ENCODE measurements at regions not wholly inside any gene's neighbourhood (a gene's known extent, or its start where the extent isn't known, plus 50 kb on each side); places are given as distances from the start of the nearest gene placed in this dataset.

GRCh38 chr2:226327830-226328229, 471.8 kb downstream of the IRS1 start:
- Mint-ChIP-seq H3K36me3 (ENCODE audit: low read depth) (no peaks in the 10 kb centered on the region), H3K27me3 (peaks cover 5% of the 10 kb centered on the region), H3K27ac (no peak overlapping the region), H3K4me1 (no peaks in the 10 kb centered on the region), H3K4me3 (no peak overlapping the region)
- DNase-seq (no peak), ATAC-seq (no peak)
- no peaks in the 10 kb centered on the region for H3K9me3 ChIP-seq (ENCODE audit: control insufficient read depth, low read length, poor library complexity, severe bottlenecking)

- Mint-ChIP-seq H3K36me3 (ENCODE audit: low read depth) (no peaks in the 10 kb centered on the region), H3K4me3 (no peak overlapping the region), H3K27ac (no peak overlapping the region), H3K27me3 (peaks cover 5% of the 10 kb centered on the region), H3K4me1 (no peaks in the 10 kb centered on the region)
- ATAC-seq (no peak), DNase-seq (no peak)
- H3K9me3 ChIP-seq (ENCODE audit: control insufficient read depth, low read length, poor library complexity, severe bottlenecking): no peaks in the 10 kb centered on the region
Measured at GRCh38 chr2:226325526-226325925, 474.1 kb downstream of the IRS1 start.

GRCh38 chr2:226320076-226320948, 479.3 kb downstream of the IRS1 start:
- no peak overlapping the region for H3K27ac Mint-ChIP-seq
- peaks cover 15% of the 10 kb centered on the region for H3K27me3 Mint-ChIP-seq
- no peaks in the 10 kb centered on the region for H3K36me3 Mint-ChIP-seq (ENCODE audit: low read depth)
- DNase-seq (no peak), ATAC-seq (no peak)
- no peaks in the 10 kb centered on the region for H3K4me1 Mint-ChIP-seq
- H3K4me3 Mint-ChIP-seq: no peak overlapping the region
- no peaks in the 10 kb centered on the region for H3K9me3 ChIP-seq (ENCODE audit: control insufficient read depth, low read length, poor library complexity, severe bottlenecking)

GRCh38 chr2:226317970-226318369, 481.6 kb downstream of the IRS1 start:
- Mint-ChIP-seq H3K4me1 (no peaks in the 10 kb centered on the region), H3K4me3 (no peak overlapping the region), H3K27ac (no peak overlapping the region), H3K36me3 (ENCODE audit: low read depth) (no peaks in the 10 kb centered on the region), H3K27me3 (peaks cover 10% of the 10 kb centered on the region)
- ATAC-seq (no peak), DNase-seq (no peak)
- no peaks in the 10 kb centered on the region for H3K9me3 ChIP-seq (ENCODE audit: control insufficient read depth, low read length, poor library complexity, severe bottlenecking)

GRCh38 chr2:226313060-226313459, 486.6 kb downstream of the IRS1 start:
- H3K9me3 ChIP-seq (ENCODE audit: control insufficient read depth, low read length, poor library complexity, severe bottlenecking): no peaks in the 10 kb centered on the region
- DNase-seq: no peak
- no peak overlapping the region for H3K4me3 Mint-ChIP-seq
- no peak for ATAC-seq
- H3K36me3 Mint-ChIP-seq (ENCODE audit: low read depth): no peaks in the 10 kb centered on the region
- no peak overlapping the region for H3K27ac Mint-ChIP-seq
- H3K4me1 Mint-ChIP-seq: no peaks in the 10 kb centered on the region
- peaks cover 28% of the 10 kb centered on the region for H3K27me3 Mint-ChIP-seq

- H3K4me1 Mint-ChIP-seq: peaks cover 2% of the 10 kb centered on the region
- H3K9me3 ChIP-seq (ENCODE audit: control insufficient read depth, low read length, poor library complexity, severe bottlenecking): no peaks in the 10 kb centered on the region
- peaks cover 28% of the 10 kb centered on the region for H3K27me3 Mint-ChIP-seq
- H3K4me3 Mint-ChIP-seq: no peak overlapping the region
- no peak for DNase-seq
- no peak overlapping the region for H3K27ac Mint-ChIP-seq
- H3K36me3 Mint-ChIP-seq (ENCODE audit: low read depth): no peaks in the 10 kb centered on the region
- ATAC-seq: no peak
Measured at GRCh38 chr2:226312155-226312554, 487.5 kb downstream of the IRS1 start.

GRCh38 chr2:226310146-226310545, 489.5 kb downstream of the IRS1 start:
- Mint-ChIP-seq H3K4me1 (peaks cover 2% of the 10 kb centered on the region), H3K4me3 (no peak overlapping the region), H3K27ac (no peak overlapping the region), H3K36me3 (ENCODE audit: low read depth) (no peaks in the 10 kb centered on the region), H3K27me3 (peaks cover 24% of the 10 kb centered on the region)
- ATAC-seq (no peak), DNase-seq (no peak)
- H3K9me3 ChIP-seq (ENCODE audit: control insufficient read depth, low read length, poor library complexity, severe bottlenecking): no peaks in the 10 kb centered on the region

GRCh38 chr2:226308986-226309385, 490.6 kb downstream of the IRS1 start:
- no peaks in the 10 kb centered on the region for H3K9me3 ChIP-seq (ENCODE audit: control insufficient read depth, low read length, poor library complexity, severe bottlenecking)
- Mint-ChIP-seq H3K36me3 (ENCODE audit: low read depth) (no peaks in the 10 kb centered on the region), H3K4me1 (peaks cover 2% of the 10 kb centered on the region), H3K27ac (no peak overlapping the region), H3K27me3 (peaks cover 24% of the 10 kb centered on the region), H3K4me3 (no peak overlapping the region)
- DNase-seq (no peak), ATAC-seq (no peak)

- no peak for ATAC-seq
- Mint-ChIP-seq H3K27me3 (peaks cover 24% of the 10 kb centered on the region), H3K27ac (no peak overlapping the region), H3K36me3 (ENCODE audit: low read depth) (no peaks in the 10 kb centered on the region), H3K4me3 (no peak overlapping the region), H3K4me1 (peaks cover 2% of the 10 kb centered on the region)
- H3K9me3 ChIP-seq (ENCODE audit: control insufficient read depth, low read length, poor library complexity, severe bottlenecking): no peaks in the 10 kb centered on the region
- DNase-seq: no peak
Measured at GRCh38 chr2:226308323-226308680, 491.3 kb downstream of the IRS1 start.

- no peaks in the 10 kb centered on the region for H3K9me3 ChIP-seq (ENCODE audit: control insufficient read depth, low read length, poor library complexity, severe bottlenecking)
- H3K4me1 Mint-ChIP-seq: peaks cover 2% of the 10 kb centered on the region
- H3K27me3 Mint-ChIP-seq: peaks cover 24% of the 10 kb centered on the region
- H3K27ac Mint-ChIP-seq: no peak overlapping the region
- ATAC-seq (no peak), DNase-seq (no peak)
- no peak overlapping the region for H3K4me3 Mint-ChIP-seq
- H3K36me3 Mint-ChIP-seq (ENCODE audit: low read depth): no peaks in the 10 kb centered on the region
Measured at GRCh38 chr2:226307487-226308322, 491.9 kb downstream of the IRS1 start.

- Mint-ChIP-seq H3K27ac (no peak overlapping the region), H3K4me1 (peaks cover 2% of the 10 kb centered on the region), H3K36me3 (ENCODE audit: low read depth) (no peaks in the 10 kb centered on the region), H3K27me3 (peaks cover 20% of the 10 kb centered on the region), H3K4me3 (no peak overlapping the region)
- H3K9me3 ChIP-seq (ENCODE audit: control insufficient read depth, low read length, poor library complexity, severe bottlenecking): no peaks in the 10 kb centered on the region
- ATAC-seq (no peak), DNase-seq (no peak)
Measured at GRCh38 chr2:226306969-226307368, 492.7 kb downstream of the IRS1 start.

GRCh38 chr2:226304308-226304707, 495.3 kb downstream of the IRS1 start:
- Mint-ChIP-seq H3K36me3 (ENCODE audit: low read depth) (no peaks in the 10 kb centered on the region), H3K4me1 (peaks cover 2% of the 10 kb centered on the region), H3K27ac (no peak overlapping the region), H3K27me3 (peaks cover 12% of the 10 kb centered on the region), H3K4me3 (no peak overlapping the region)
- no peaks in the 10 kb centered on the region for H3K9me3 ChIP-seq (ENCODE audit: control insufficient read depth, low read length, poor library complexity, severe bottlenecking)
- ATAC-seq (no peak), DNase-seq (no peak)

- ATAC-seq: no peak
- Mint-ChIP-seq H3K4me3 (no peak overlapping the region), H3K27ac (no peak overlapping the region), H3K36me3 (ENCODE audit: low read depth) (no peaks in the 10 kb centered on the region), H3K4me1 (peaks cover 2% of the 10 kb centered on the region), H3K27me3 (peaks cover 8% of the 10 kb centered on the region)
- no peaks in the 10 kb centered on the region for H3K9me3 ChIP-seq (ENCODE audit: control insufficient read depth, low read length, poor library complexity, severe bottlenecking)
- DNase-seq: no peak
Measured at GRCh38 chr2:226303707-226304106, 495.9 kb downstream of the IRS1 start.
